ENCODE measurements at regions not wholly inside any gene's neighbourhood (a gene's known extent, or its start where the extent isn't known, plus 50 kb on each side); places are given as distances from the start of the nearest gene placed in this dataset.

GRCh38 chr7:140239653-140239935, 62.8 kb upstream of the KDM7A start:
- no peak for TF ChIP-seq CTCF (IDR thresholded peaks at IDR 0.05; ENCODE audit: partially characterized antibody, unreplicated experiment)
- no peaks in the 10 kb centered on the region for H3K36me3 Mint-ChIP-seq (ENCODE audit: unreplicated experiment)
- H3K4me1 Mint-ChIP-seq (ENCODE audit: low read depth, unreplicated experiment) = no peaks in the 10 kb centered on the region
- no peak overlapping the region for H3K27ac Mint-ChIP-seq (ENCODE audit: unreplicated experiment)
- peaks cover 2% of the 10 kb centered on the region for H3K27me3 Mint-ChIP-seq (ENCODE audit: unreplicated experiment)
- H3K9me3 Mint-ChIP-seq (ENCODE audit: unreplicated experiment) = no peaks in the 10 kb centered on the region
- no peak for DNase-seq
- no peak overlapping the region for H3K4me3 Mint-ChIP-seq (ENCODE audit: unreplicated experiment)

GRCh38 chr7:140238778-140239652, 62.2 kb upstream of the KDM7A start:
- no peak for DNase-seq
- Mint-ChIP-seq H3K27ac (ENCODE audit: unreplicated experiment) (no peak overlapping the region), H3K4me3 (ENCODE audit: unreplicated experiment) (no peak overlapping the region), H3K36me3 (ENCODE audit: unreplicated experiment) (no peaks in the 10 kb centered on the region), H3K4me1 (ENCODE audit: low read depth, unreplicated experiment) (no peaks in the 10 kb centered on the region), H3K9me3 (ENCODE audit: unreplicated experiment) (no peaks in the 10 kb centered on the region), H3K27me3 (ENCODE audit: unreplicated experiment) (peaks cover 2% of the 10 kb centered on the region)
- no peak for TF ChIP-seq CTCF (IDR thresholded peaks at IDR 0.05; ENCODE audit: partially characterized antibody, unreplicated experiment)

- Mint-ChIP-seq H3K27ac (ENCODE audit: unreplicated experiment) (no peak overlapping the region), H3K4me1 (ENCODE audit: low read depth, unreplicated experiment) (no peaks in the 10 kb centered on the region), H3K9me3 (ENCODE audit: unreplicated experiment) (no peaks in the 10 kb centered on the region), H3K4me3 (ENCODE audit: unreplicated experiment) (no peak overlapping the region), H3K27me3 (ENCODE audit: unreplicated experiment) (peaks cover 2% of the 10 kb centered on the region), H3K36me3 (ENCODE audit: unreplicated experiment) (no peaks in the 10 kb centered on the region)
- TF ChIP-seq CTCF (IDR thresholded peaks at IDR 0.05; ENCODE audit: partially characterized antibody, unreplicated experiment) = no peak
- DNase-seq = no peak
Observed at GRCh38 chr7:140237390-140237789, 60.6 kb upstream of the KDM7A start.

GRCh38 chr7:140236626-140237025, 59.8 kb upstream of the KDM7A start:
- H3K27me3 Mint-ChIP-seq (ENCODE audit: unreplicated experiment) = peaks cover 5% of the 10 kb centered on the region
- no peak for DNase-seq
- H3K36me3 Mint-ChIP-seq (ENCODE audit: unreplicated experiment) = no peaks in the 10 kb centered on the region
- TF ChIP-seq CTCF (IDR thresholded peaks at IDR 0.05; ENCODE audit: partially characterized antibody, unreplicated experiment) = no peak
- no peaks in the 10 kb centered on the region for H3K4me1 Mint-ChIP-seq (ENCODE audit: low read depth, unreplicated experiment)
- H3K9me3 Mint-ChIP-seq (ENCODE audit: unreplicated experiment) = peaks cover 5% of the 10 kb centered on the region
- no peak overlapping the region for H3K27ac Mint-ChIP-seq (ENCODE audit: unreplicated experiment)
- H3K4me3 Mint-ChIP-seq (ENCODE audit: unreplicated experiment) = no peak overlapping the region

- Mint-ChIP-seq H3K27me3 (ENCODE audit: unreplicated experiment) (peaks cover 9% of the 10 kb centered on the region), H3K4me1 (ENCODE audit: low read depth, unreplicated experiment) (peaks cover 2% of the 10 kb centered on the region), H3K4me3 (ENCODE audit: unreplicated experiment) (no peak overlapping the region)
Observed at GRCh38 chr7:140235114-140235513, 58.3 kb upstream of the KDM7A start.

More at GRCh38 chr7:140235114-140235513, 58.3 kb upstream of the KDM7A start:
- Mint-ChIP-seq H3K9me3 (ENCODE audit: unreplicated experiment) (peaks cover 7% of the 10 kb centered on the region), H3K27ac (ENCODE audit: unreplicated experiment) (no peak overlapping the region), H3K36me3 (ENCODE audit: unreplicated experiment) (no peaks in the 10 kb centered on the region)
- no peak for DNase-seq
- TF ChIP-seq CTCF (IDR thresholded peaks at IDR 0.05; ENCODE audit: partially characterized antibody, unreplicated experiment) = no peak
